Stimulated activated CD8-positive, alpha-beta memory T cell treated with anti-CD3 and anti-CD28 coated beads, Interleukin-2, amount 100 ng/mL, for 48 hours (primary cell): ENCODE measurements at regions not wholly inside any gene's neighbourhood (a gene's known extent, or its start where the extent isn't known, plus 50 kb on each side); places are given as distances from the start of the nearest gene placed in this dataset.

Experiments
- DNase-seq, 2 donors: peaks; one replicate each; pipeline ENCODE4 v3.0.0-alpha.2; 2020; ENCODE audit warnings: low read depth in 2 of 2

DNA sequence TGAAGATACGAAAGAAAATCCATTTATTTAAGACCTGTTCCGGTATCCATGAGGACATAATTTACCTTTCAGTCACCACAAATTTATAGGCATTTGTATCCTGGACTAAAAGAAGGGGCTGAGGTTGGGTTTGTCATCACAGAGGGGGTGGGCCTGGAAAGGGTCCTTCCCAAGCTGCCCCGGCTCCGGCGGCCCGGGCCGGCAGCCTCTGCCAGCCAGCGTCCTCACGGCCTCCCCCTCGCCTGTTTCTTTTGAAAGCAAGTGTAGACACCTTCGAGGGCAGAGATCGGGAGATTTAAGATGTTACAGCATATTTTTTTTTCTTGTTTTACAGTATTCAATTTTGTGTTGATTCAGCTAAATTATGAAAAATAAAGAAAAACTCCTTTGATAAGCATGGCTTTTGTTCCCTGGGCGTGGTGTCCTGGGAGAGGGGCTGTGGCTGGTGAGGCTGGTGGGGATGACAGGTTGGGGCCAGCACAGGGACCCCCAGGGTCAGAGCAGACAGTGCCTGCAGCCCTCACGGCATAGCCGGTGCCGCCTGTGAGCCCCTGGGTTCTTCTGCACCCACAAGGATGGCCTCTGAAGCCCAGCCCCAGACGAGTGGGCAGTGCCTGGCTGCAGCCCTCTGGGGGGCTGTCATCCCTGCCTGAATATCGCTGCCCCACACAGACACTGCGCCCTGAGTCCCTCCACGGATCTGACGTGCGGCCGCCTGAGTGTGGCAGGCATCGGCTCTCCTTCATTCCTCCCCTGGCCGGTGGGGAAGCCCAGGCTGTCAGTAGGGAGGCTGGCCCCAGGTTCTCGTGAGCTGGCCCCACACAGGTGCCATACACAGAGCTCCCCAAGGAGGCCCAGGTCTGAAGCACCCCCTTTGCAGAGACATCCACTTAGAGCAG, 1075.9 kb downstream of the BRD1 start:
- no peak for DNase-seq

DNA sequence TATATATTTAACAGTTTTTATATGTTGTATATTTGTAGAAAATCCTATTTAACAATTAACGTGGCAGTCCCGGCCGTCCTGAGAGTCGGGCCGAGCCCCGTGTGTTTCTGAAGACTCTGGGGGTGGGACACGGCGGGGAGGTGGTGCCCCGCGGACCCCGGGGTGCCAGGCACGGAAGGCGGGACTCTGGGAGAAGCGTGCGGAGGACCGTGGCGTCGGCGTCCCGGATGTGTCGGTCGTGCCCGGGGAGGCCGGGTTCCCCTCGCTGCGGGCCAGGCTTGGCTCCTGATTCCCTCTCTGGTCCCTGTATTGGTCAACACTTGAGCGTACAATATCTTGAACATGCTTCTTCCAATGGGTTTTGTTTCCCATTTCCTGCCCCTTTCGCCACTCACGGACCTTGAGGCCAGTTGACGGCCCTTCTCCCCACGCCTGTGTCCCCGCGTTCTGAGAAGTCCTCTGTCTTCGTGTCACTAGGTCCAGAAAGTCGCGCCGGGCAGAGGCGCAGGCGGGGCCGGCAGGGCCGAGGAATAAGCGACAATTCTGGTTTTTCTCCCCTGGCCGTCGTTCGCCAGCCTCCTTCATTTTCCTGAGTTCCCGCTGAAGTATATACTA, 1076.7 kb downstream of the BRD1 start:
- no peak for DNase-seq

DNA sequence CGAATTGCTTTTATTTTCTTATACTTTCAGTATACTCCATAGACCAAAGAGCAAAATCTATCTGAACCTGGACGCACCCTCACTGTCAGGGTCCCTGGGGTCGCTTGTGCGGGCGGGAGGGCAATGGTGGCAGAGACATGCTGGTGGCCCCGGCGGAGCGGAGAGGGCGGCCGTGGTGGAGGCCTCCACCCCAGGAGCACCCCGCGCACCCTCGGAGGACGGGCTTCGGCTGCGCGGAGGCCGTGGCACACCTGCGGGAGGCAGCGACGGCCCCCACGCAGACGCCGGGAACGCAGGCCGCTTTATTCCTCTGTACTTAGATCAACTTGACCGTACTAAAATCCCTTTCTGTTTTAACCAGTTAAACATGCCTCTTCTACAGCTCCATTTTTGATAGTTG, 1077.4 kb downstream of the BRD1 start:
- DNase-seq, result no peak

DNA sequence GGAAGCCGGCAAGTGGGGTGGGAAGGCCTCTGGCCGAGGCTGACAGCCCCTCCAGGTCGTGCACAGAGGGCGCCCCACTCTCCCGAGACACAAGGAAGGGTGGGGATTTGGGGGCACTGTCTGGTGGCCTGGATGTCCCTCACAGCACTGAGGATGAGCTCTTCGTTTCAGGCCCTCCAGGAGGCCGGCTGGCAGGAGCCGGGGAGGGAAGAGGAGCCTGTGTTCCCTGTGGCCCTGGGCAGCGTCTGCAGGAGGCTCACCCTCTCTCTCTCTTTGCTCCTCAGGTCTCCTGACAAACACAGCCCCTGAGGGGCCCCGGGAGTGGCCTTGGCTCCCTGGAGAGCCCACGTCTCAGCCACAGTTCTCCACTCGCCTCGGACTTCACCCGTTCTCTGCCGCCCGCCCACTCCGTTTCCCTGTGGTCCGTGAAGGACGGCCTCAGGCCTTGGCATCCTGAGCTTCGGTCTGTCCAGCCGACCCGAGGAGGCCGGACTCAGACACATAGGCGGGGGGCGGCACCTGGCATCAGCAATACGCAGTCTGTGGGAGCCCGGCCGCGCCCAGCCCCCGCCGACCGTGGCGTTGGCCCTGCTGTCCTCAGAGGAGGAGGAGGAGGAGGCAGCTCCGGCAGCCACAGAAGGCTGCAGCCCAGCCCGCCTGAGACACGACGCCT, 1078.0 kb downstream of the BRD1 start:
- DNase-seq, result no peak

DNA sequence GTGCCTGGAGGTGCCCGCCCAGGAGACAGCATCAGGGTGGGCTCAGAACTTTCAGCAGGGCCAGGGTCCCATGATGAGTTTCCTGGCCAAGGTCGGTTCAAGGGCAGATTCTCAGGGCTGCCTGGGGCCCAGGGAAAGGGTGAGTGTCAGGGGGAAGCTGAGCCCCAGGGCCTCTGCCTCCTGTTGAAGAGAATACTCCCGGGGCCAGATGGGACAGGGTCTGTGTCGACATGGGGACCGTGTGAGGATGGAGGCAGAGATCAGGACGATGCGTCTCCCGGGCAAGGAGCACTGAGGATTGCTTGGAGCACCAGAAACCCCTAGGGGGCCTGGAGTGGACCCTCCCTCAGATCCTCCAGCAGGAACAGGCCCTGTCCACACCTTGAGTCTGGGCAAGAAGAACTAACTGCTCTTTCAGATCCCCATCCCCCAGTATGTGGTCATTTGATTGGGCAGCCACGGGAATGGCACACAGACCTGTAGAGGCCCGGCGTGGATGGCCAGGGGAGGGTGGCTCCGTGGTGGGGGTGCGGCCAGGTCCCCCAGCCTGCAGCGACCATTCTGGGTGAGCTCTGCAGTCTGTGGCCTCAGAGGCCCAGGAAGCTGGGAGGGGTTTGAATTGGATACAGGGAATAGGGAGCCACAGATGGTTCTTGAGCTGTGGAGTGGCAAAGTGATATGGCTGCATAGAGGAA, 1078.7 kb downstream of the BRD1 start:
- DNase-seq, result no peak

DNA sequence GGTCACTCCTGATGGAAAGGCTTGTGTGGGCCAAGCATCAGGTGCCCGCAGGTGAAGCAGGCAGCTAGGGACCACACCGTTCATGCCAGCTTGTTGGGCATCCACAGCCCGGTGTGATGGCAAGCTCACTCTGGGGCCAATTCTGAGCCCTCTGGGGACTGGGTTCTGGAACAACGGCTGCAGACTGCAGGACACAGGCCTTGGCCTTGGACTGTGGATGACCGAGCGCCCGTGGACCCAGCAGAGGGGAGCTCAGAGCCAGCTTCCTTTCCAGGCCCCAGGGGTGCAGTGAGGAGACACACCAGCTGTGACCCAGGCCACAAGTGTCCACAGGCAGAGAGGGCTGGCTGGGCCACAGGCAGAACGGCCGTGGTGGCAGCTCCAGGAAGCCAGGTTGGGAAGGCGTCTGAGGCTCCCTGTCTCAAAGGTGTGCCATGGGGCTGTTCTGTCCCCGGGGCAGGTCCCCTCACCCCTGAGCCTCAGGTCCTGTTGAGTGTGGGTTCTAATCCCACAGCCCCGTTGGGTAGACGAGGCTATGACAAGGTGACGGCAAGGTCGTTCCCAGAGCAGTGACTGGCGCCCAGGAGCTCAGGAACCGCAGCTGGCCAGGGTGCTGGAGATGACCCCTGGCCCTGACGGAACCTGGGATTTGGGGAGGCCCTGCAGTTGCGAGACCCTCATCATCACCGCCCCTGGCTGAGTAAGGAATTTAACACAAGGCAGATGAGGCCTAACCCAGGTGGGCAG, 1079.4 kb downstream of the BRD1 start:
- no peak for DNase-seq

DNA sequence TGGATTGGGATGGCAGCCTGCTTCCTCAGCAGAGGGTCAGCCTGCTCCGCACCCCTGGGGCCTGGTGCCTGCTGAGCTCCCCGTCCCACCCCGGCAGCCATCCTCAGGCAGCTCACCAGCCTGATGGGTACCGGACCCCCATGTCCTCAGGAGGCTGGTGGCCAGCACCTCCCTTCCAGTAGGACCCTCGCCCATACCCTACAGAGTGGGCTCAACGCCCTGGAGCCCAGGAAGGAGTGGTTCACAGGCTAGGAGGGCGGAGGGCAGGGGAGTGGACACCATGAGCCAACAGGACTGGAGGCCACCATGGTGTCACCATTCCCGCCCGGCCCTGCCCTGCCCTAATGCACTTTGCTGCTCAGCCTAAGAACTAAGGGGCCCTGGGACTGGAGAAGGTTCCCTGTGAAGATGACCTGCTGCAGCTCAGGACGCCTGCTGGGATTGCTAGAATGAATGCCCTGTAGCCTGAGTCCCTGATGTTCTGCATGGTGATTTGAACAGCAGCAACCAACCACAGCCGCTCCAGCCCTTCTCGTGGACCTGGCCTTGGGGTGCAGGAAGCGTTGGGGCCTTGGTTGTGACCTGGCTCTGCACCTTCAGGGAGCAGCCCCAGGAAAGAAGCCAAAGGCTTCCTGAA, 1080.8 kb downstream of the BRD1 start:
- no peak for DNase-seq

DNA sequence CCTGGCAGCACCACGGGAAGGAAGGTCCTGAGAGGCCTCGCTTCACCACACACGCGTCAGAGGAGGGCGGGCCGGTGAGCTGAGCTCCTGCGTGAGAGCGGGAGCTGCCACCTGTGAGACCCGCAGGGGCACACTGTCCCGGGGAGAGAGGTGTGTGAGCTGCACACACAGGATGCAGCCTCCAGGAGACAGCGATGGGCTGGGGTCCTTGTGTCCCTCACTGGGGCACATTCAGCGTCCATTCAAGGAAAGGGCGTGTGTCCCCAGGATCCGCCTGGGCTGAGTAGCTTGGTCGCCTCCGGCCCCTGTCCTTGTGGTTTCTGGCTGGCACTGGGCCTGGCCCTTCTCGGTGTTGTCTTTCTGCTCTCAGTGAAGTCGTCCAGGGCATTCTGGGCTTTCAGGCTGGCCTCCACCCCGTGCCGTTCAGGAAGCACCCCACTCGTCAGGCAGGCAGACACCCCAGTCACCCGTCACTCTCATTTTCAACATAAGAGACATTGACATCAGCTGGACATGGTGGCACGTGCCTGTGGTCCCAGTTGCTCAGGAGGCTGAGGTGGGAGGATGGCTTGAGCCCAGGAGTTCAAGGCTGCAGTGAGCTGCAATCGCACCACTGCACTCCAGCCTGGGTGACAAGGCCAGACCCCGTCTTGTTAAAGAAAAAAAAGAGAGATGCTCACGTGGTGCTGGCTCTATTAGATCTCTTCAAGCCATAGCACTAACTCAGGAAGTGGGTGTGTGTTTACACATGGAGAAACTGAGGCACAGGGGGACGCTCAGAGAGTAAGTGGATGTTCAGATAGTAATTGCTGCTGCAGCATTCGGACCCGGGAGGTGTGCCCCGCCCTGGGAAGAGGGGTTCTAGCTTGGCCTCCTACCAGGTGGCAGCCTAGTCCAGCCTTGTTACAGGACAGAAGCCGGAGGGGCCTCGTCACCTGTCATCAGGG, 1081.6 kb downstream of the BRD1 start:
- DNase-seq, result no peak

DNA sequence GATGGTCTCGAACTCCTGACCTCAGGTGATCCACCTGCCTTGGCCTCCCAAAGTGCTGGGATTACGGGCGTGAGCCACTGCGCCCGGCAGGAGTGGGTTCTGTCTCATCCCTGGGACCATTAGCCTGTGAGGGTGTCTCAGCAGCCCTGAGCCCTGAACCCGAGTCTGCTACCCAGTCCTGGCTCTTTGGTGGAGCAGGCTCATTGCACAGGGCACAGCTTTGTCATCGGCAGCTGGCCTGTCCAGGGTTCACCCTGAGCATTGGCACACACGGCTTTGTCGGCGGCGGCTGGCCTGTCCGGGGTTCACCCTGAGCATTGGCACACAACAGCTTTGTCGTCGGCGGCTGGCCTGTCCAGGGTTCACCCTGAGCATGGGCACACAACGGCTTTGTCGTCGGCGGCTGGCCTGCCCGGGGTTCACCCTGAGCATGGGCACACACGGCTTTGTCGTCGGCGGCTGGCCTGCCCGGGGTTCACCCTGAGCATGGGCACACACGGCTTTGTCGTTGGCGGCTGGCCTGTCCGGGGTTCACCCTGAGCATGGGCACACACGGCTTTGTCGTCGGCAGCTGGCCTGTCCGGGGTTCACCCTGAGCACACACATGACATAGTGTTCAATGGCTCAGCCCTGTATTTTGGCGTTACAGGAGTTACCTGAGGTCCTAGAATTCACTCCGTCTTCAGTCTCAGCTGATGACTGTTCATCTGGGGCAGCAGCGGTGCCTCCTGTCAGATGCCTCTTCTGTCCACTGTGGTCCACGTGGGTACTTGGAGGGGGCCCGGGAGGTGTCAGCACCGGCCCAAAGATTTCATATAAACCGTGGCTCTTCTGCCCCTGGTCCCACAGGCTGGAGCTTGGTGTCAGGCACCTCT, 1082.5 kb downstream of the BRD1 start:
- no peak for DNase-seq

DNA sequence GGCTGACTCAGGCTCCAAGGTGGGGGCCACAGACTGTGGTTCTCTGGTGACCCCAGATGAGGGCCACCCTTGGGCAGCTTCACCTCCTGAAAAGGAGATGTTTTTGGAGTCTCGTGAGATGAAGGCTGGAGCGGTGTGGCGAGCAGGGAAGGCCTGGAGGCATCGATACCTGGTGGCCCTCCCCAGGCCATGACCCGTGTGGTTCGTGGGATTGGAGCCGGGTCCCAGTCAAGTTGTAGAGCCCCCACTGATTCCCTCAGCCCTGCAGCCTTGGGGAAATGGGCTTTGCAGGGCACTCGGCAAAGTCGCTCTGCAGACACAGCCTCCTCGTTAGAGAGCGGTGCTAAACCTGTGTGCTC, 1083.4 kb downstream of the BRD1 start:
- no peak for DNase-seq

DNA sequence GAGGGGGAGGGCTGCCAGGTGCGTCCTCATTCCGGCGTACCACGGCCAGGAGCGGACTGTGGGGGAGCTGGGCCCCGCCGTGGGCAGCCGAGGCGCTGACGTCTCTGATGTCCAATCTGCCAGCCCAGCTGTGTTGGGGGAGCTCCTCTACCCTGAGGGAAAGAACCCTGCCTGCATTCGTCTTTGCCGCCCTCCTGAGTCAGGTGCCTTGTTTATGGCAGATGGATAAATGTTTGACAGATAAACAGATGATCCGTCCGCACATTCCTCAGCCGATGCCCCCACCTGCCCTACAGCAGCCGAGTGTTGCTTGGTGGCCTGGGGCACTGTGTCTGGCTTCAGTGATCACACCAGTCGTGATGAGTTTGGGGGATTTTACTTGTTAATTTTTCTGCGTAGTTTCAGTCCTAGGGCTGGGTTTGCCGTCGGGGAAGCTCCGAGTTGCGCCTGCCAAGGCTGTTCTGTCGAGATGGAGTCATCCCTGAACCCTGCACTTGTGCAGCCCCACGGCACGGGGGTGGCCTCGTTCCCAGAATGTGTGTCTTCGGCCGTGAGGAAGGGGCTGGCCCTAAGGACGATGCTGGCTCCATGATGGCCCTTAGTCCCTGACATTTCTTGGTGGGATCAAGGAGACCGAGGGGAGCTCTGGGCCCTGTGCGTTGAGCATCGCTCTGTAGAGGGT, 1083.9 kb downstream of the BRD1 start:
- DNase-seq, result no peak

DNA sequence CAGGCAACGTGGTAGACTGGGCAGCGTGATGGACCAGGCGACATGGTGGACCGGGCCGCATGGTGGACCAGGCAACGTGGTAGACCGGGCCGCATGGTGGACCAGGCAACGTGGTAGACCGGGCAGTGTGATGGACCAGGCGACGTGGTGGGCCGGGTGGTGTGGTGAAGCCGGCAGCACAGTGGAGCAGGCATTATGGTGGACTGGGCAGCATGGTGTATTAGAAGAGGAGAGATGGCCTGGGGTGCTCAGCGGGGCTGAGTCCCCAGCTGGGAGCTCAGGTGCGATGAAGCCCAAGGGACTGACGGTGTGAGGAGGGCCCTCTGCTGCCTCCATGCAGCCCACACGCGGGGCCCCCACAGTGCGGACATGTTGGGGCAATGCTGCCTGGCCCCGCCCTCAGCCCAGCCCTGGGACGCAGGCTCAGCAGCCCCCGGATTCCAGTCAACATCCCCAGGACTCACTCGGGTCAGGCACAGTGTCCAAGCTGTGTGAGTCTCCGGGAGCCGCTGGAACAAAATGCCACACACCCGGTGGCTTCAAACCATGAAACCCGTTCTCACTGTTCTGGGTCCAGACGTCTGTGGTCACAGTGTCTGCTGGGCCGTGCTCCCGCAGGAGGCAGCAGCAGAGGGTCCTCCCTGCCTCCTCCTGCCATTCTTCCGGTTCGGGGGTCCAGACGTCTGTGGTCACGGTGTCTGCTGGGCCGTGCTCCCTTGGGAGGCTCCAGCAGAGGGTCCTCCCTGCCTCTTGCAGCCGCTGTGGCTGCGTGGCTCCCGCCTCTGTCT, 1084.9 kb downstream of the BRD1 start:
- no peak for DNase-seq

DNA sequence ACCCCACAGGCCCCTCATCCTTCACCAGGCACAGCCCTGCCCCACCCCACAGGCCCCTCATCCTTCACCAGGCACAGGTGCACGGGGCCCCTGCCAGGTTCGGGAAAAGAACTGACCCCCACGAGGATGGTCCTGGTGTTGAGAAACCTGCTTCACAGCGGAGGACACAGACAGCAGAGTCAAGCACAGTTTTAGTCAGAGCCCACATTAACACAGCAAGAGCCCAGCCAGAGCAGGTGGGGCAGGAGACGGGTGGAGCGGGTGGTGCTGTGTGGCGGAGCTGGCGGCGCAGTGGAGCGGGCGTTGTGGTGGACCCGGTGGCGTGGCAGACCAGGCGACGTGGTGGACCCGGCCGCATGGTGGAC, 1085.5 kb downstream of the BRD1 start:
- no peak for DNase-seq

DNA sequence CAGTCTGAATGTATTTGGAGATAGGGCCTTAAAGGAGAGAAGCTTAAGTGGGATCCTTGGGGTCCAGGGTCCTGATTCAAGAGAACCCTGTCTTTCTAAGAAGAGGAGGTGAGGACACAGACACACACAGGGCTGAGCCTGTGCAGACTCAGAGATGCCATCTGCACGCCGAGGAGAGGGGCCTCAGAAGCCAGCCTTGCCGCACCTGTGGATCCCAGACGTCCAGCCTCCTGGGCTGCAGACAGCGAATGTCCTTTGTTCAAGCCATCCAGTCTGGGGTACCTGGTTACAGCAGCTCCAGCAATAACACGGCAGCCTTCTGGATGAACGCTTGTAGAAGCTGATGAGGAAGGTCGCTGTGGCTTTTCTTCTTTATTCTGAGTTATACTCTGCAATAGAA, 1086.1 kb downstream of the BRD1 start:
- DNase-seq, result no peak

DNA sequence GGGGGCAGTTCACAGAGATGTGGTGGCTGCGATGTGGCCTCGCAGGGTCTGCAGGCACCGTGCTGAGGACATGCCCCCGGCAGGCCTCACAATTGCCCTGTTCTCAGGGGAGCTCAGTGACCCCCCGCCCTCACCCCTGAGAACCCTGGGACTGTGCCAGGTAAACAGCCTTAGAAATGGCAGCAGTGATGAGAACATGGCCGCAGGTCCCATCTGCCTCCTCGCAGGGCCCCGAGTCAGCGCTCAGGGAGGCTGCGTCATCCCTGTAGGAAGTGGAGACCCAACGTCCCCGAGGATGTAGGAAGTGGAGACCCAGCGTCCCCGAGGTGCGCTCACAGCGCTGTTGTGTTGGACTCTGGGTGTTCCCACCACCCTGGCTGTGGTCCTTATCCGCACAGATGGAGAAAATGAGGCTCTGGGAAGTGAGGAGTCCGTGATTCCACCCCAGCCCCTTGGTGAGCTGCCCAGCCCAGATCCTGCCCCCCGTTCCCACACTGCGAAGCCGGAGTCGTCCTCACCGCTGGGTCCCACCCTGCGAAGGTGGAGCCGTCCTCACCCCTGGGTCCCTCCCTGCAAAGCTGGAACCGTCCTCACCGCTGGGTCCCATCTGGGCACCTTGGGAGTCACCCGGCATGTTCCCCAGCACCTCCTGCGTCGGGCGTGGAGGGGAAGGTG, 1086.8 kb downstream of the BRD1 start:
- no peak for DNase-seq

DNA sequence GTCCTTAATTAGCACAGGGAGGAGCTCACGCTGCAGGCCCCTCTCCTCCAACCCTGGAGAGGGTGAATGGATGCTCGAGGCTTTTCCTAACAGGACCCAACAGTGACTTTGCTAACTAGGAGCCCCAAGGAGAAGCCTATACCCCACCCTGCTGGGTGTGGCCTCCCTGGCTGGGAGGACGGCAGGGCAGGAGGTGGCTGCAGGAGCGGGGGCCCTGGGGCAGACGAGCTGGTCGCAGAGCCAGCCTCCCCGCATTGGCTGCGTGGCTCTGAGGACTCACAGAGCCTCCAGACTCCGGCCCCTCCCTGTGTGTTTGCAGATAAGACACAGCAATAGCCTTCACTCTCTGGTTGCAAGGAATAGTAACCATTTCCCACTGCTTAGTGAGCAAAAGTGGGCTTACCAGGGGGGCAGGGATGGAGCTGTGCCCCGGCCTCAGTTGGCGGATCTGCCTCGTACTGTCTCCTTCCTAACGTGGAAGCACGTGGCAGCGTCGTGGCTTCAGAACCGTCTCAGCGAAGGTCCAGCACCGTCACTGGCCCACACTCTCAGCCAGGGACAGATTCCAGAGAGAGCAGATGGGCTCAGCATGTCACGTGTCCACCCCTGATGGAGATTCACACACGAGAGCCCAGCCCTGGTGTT, 1087.5 kb downstream of the BRD1 start:
- no peak for DNase-seq
